SK-N-SH (cell line): ENCODE measurements at regions not wholly inside any gene's neighbourhood (a gene's known extent, or its start where the extent isn't known, plus 50 kb on each side); places are given as distances from the start of the nearest gene placed in this dataset.

Experiments
- CTCF ChIA-PET: fragments of 300-600, 350-600 bp; formaldehyde crosslinking; extraction: SDS; loops from one replicate; lab custom pipeline; 2021; lab: Yijun Ruan, JAX
- POLR2A ChIA-PET: fragments of 350-600 bp; sonication (Branson Sonifier 250); formaldehyde crosslinking; extraction: SDS; loops from one replicate; lab custom pipeline; 2020; ENCODE audit warnings: antibody characterized with exemption, inconsistent platforms; lab: Yijun Ruan, JAX
- DNase-seq: peaks from one replicate; pipeline ENCODE4 v3.0.0; 2012
- H2AFZ ChIP-seq: fragments of 200-600 bp; sonication (generic); 2 replicates; pipeline ENCODE4 v1.8.1; 2016; ENCODE audit warnings: antibody characterized with exemption, mild to moderate bottlenecking, low read depth
- H3F3A ChIP-seq: fragments of 200-600 bp; sonication (generic); replicated peaks from 2 replicates; pipeline ENCODE3; 2016; ENCODE audit warnings: antibody characterized with exemption, mild to moderate bottlenecking; ENCODE audit not compliant: insufficient read depth
- H3K27ac ChIP-seq, 2 experiments: fragments of 200-500 bp in 1 of 2; fragments of 200-600 bp in 1 of 2; sonication (Bioruptor generic) in 1 of 2; sonication (generic), shearing (Covaris generic) in 1 of 2; 2 replicates each; pipeline versions ENCODE4 v1.5.1 to v1.6.1; 2014 to 2016; ENCODE audit warnings: low read depth in 2 of 2, inconsistent platforms in 1 of 2, low read length in 1 of 2, mild to moderate bottlenecking in 1 of 2, mixed read lengths in 1 of 2
- H3K27me3 ChIP-seq: fragments of 200-600 bp; sonication (generic), shearing (Covaris generic); 2 replicates; pipeline ENCODE4 v1.6.1; 2016; ENCODE audit warnings: mixed run types; ENCODE audit not compliant: insufficient read depth
- H3K36me3 ChIP-seq, 2 experiments: fragments of 200-500 bp in 1 of 2; fragments of 200-600 bp in 1 of 2; sonication (Bioruptor generic) in 1 of 2; sonication (generic) in 1 of 2; replicated peaks in 1 of 2; 2 replicates each; pipeline versions ENCODE3 to v1.5.1; 2014 to 2016; ENCODE audit warnings: low read length in 1 of 2, mild to moderate bottlenecking in 1 of 2; ENCODE audit not compliant: insufficient read depth in 2 of 2, control insufficient read depth in 1 of 2
- H3K4me1 ChIP-seq, 2 experiments: fragments of 200-500 bp in 1 of 2; fragments of 200-600 bp in 1 of 2; sonication (Bioruptor generic) in 1 of 2; sonication (generic), shearing (Covaris generic) in 1 of 2; 2 replicates each; pipeline versions ENCODE4 v1.5.1 to v1.6.1; 2014 to 2016; ENCODE audit warnings: low read depth in 1 of 2, low read length in 1 of 2, mixed run types in 1 of 2; ENCODE audit not compliant: insufficient read depth in 2 of 2, control insufficient read depth in 1 of 2
- H3K4me2 ChIP-seq: fragments of 200-600 bp; sonication (generic), shearing (Covaris generic); 2 replicates; pipeline ENCODE4 v1.6.1; 2017; ENCODE audit warnings: mixed run types
- H3K4me3 ChIP-seq, 2 experiments: fragments of 200-500 bp in 1 of 2; fragments of 200-600 bp in 1 of 2; sonication (Bioruptor generic) in 1 of 2; sonication (generic), shearing (Covaris generic) in 1 of 2; 2 replicates each; pipeline versions ENCODE4 v1.5.1 to v1.8.1; 2014 to 2016; ENCODE audit warnings: low read depth in 2 of 2, inconsistent platforms in 1 of 2, low read length in 1 of 2, mild to moderate bottlenecking in 1 of 2, mixed read lengths in 1 of 2, moderate library complexity in 1 of 2
- H3K79me2 ChIP-seq: fragments of 200-600 bp; sonication (generic); 2 replicates; pipeline ENCODE4 v1.8.1; 2017; ENCODE audit warnings: mild to moderate bottlenecking; ENCODE audit not compliant: insufficient read depth
- H3K9ac ChIP-seq: fragments of 200-600 bp; sonication (generic); 2 replicates; pipeline ENCODE4 v1.6.1; 2017; ENCODE audit warnings: mixed run types
- H3K9me2 ChIP-seq: fragments of 200-600 bp; sonication (generic); 2 replicates; pipeline ENCODE4 v1.6.1; 2017; ENCODE audit warnings: mixed run types
- H3K9me3 ChIP-seq: fragments of 200-600 bp; sonication (generic); 2 replicates; pipeline ENCODE4 v1.6.1; 2017; ENCODE audit warnings: mixed run types, mild to moderate bottlenecking, moderate library complexity
- H4K20me1 ChIP-seq: fragments of 200-600 bp; sonication (generic); 2 replicates; pipeline ENCODE4 v1.6.1; 2017; ENCODE audit warnings: mild to moderate bottlenecking, mixed run types; ENCODE audit not compliant: insufficient read depth
- EP300 ChIP-seq, 2 experiments: IDR thresholded peaks; 2 replicates each; pipeline versions ENCODE4 v1.4.0 to v1.6.1; 2012; ENCODE audit warnings: borderline replicate concordance in 1 of 2, low read depth in 1 of 2, low read length in 1 of 2
- MEF2A ChIP-seq: IDR thresholded peaks from 2 replicates; pipeline ENCODE4 v1.4.0; 2012; ENCODE audit warnings: low read depth, borderline replicate concordance
- NRF1 ChIP-seq: IDR thresholded peaks from 2 replicates; pipeline ENCODE4 v1.6.1; 2012; ENCODE audit warnings: low read depth, mild to moderate bottlenecking, low read length
- RCOR1 ChIP-seq: fragments of 150-350 bp; IDR thresholded peaks from 2 replicates; pipeline ENCODE4 v1.6.1; 2017; ENCODE audit warnings: antibody characterized with exemption, low read length
- RFX5 ChIP-seq: IDR thresholded peaks from 2 replicates; pipeline ENCODE4 v1.6.1; 2012; ENCODE audit warnings: mild to moderate bottlenecking, improper control_type of control experiment, low read length
- TCF12 ChIP-seq: IDR thresholded peaks from 2 replicates; pipeline ENCODE4 v1.4.0; 2012
- WGBS: methylation state at CpG from one replicate; pipeline ENCODE4 v1.1.6; 2017; ENCODE audit warnings: low lambda C conversion rate; 5-methylcytosine and 5-hydroxymethylcytosine counted together

DNA sequence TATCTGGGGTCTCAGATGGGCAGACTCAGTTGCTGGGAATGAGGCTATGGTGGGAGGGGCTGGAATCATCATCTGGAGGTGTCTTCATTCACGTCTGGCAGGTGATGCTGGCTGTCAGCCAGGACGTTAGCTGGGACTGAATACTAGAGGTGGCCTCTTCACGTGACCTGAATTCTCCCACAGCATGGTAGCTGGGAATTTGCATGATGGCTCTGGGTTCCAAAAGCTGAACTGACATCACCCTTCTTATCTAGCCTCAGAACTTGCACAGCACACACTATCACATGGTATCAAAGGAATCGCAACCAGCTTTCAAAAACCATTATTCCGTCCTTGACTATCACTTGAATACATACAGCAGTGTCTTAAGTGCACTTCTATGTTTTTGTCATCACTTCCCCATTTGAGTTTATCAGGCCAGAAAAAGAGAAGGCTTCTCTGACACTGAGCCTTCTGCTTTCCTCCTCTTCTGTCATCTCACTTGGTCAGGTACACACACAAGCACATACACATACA is 53.0 kb upstream of the LRP2 start:
- Histone ChIP-seq H3K4me3 (no peak overlapping the region), H2AFZ (no peak overlapping the region), H3F3A (no peaks in the 10 kb centered on the region), H3K79me2 (no peaks in the 10 kb centered on the region), H3K27ac (no peak overlapping the region), H3K36me3 (no peaks in the 10 kb centered on the region), H3K9me3 (no peaks in the 10 kb centered on the region), H3K4me1 (no peaks in the 10 kb centered on the region), H3K4me2 (no peak overlapping the region), H3K27me3 (no peaks in the 10 kb centered on the region; the same call in 1 of the 2 replicates), H3K9ac (no peak overlapping the region), H3K9me2 (no peaks in the 10 kb centered on the region), H4K20me1 (no peaks in the 10 kb centered on the region)
- DNase-seq: no peak
- 29% methylated on average over 5 of the region's 5 CpGs for WGBS
- POLR2A ChIA-PET: no interaction called here
- CTCF ChIA-PET: interaction anchor here (0.6 kb wide), 1 partner anchor 1532 kb away, joined by 3 read pairs; no protein-coding TSS in a partner anchor
- no peak for TF ChIP-seq MEF2A
- TF ChIP-seq NRF1: no peak
- no peak for TF ChIP-seq RCOR1
- no peak for TF ChIP-seq RFX5
- no peak for TF ChIP-seq TCF12
- no peak for TF ChIP-seq EP300 (IDR thresholded peaks at IDR 0.05; ENCODE audit: borderline replicate concordance in 1 of 2, low read depth in 1 of 2, low read length in 1 of 2)
